GM18907 (cell line): ENCODE measurements at regions not wholly inside any gene's neighbourhood (a gene's known extent, or its start where the extent isn't known, plus 50 kb on each side); places are given as distances from the start of the nearest gene placed in this dataset.

ENCODE experiments used
- ATAC-seq: cut with Tn5 transposase; IDR thresholded peaks from one replicate; pipeline ENCODE4 v1.9.1; 2021; ENCODE audit warnings: mild to moderate bottlenecking, moderate library complexity; ENCODE audit not compliant: unreplicated experiment

- no peak for ATAC-seq
These were observed 185.3 kb downstream of the BRD1 start for GRCh38 chr22:49642331-49642730.

GRCh38 chr22:49641770-49642313 lies 185.8 kb downstream of the BRD1 start:
- no peak for ATAC-seq

- ATAC-seq = no peak
These were observed 187.1 kb downstream of the BRD1 start for GRCh38 chr22:49640366-49641095.

- ATAC-seq = no peak
These were observed 187.7 kb downstream of the BRD1 start for GRCh38 chr22:49639956-49640355.

GRCh38 chr22:49638788-49639187 lies 188.9 kb downstream of the BRD1 start:
- no peak for ATAC-seq

- ATAC-seq = no peak
These were observed 189.7 kb downstream of the BRD1 start for GRCh38 chr22:49638001-49638400.

GRCh38 chr22:49637255-49637760 lies 190.4 kb downstream of the BRD1 start:
- ATAC-seq = no peak

GRCh38 chr22:49636649-49637048 lies 191.0 kb downstream of the BRD1 start:
- ATAC-seq = no peak

GRCh38 chr22:49636214-49636613 lies 191.5 kb downstream of the BRD1 start:
- ATAC-seq = no peak

- ATAC-seq = no peak
These were observed 193.5 kb downstream of the BRD1 start for GRCh38 chr22:49634006-49634772.

- no peak for ATAC-seq
These were observed 194.7 kb downstream of the BRD1 start for GRCh38 chr22:49633010-49633324.

- ATAC-seq = no peak
These were observed 195.3 kb downstream of the BRD1 start for GRCh38 chr22:49632199-49633009.

- no peak for ATAC-seq
These were observed 197.2 kb downstream of the BRD1 start for GRCh38 chr22:49630448-49630946.

- ATAC-seq = no peak
These were observed 197.9 kb downstream of the BRD1 start for GRCh38 chr22:49629586-49630447.

- ATAC-seq = no peak
These were observed 198.5 kb downstream of the BRD1 start for GRCh38 chr22:49629261-49629570.

GRCh38 chr22:49628391-49629260 lies 199.0 kb downstream of the BRD1 start:
- no peak for ATAC-seq

GRCh38 chr22:49627217-49628181 lies 200.2 kb downstream of the BRD1 start:
- no peak for ATAC-seq
